ENCODE measurements at regions not wholly inside any gene's neighbourhood (a gene's known extent, or its start where the extent isn't known, plus 50 kb on each side); places are given as distances from the start of the nearest gene placed in this dataset.

DNA sequence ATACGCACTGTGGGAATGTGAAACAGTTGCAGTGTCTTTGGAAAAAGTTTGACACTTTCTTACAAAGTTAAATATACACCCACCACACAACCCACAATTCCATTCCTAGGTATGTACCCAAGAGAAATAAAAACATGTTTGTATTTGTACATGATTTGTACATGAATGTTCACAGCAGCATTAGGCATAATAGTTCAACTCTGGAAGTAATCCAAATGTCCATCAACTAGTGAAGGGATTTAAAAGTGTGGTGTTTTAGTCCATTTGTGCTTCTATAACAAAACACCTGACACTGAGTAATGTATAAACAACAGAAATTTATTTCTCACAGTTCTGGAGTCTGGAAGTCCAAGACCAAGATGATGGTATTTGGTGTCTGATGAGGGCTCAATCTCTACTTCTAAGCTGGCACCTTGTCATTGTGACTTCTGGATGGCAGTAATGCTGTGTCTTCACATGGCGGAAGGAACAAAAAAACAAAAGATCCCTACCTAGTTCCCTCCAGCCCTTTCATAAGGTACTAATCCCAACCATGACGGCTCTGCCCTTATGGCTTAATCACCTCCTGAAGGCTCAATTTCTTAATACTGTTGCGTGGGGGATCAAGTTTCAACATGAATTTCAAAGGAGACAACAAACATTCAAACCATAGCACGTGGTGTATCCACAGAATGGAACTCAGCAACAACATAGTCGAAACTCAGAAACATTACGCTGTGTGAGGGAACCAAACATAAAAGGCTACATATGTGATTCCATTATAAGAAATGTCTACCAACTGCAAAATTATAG, 120.5 kb downstream of the AQP9 start:
- no peaks in the 10 kb centered on the region for H3K9me3 ChIP-seq (ENCODE audit: control insufficient read depth, insufficient read depth, low read length)
- peaks cover 7% of the 10 kb centered on the region for H3K4me1 ChIP-seq (ENCODE audit: control insufficient read depth, insufficient read depth, low read length)
- no peak overlapping the region for H3K9ac ChIP-seq (ENCODE audit: low read depth, low read length)
- H3K36me3 ChIP-seq (ENCODE audit: control insufficient read depth, insufficient read depth, low read length): no peaks in the 10 kb centered on the region
- no peak overlapping the region for H3K4me3 ChIP-seq (ENCODE audit: low read depth, low read length)
- H3K27me3 ChIP-seq (ENCODE audit: control insufficient read depth, insufficient read depth, low read length): no peaks in the 10 kb centered on the region

- Histone ChIP-seq H3K9me3 (ENCODE audit: control insufficient read depth, insufficient read depth, low read length) (no peaks in the 10 kb centered on the region), H3K36me3 (ENCODE audit: control insufficient read depth, insufficient read depth, low read length) (no peaks in the 10 kb centered on the region), H3K4me1 (ENCODE audit: control insufficient read depth, insufficient read depth, low read length) (peaks cover 7% of the 10 kb centered on the region), H3K4me3 (ENCODE audit: low read depth, low read length) (no peak overlapping the region), H3K27me3 (ENCODE audit: control insufficient read depth, insufficient read depth, low read length) (no peaks in the 10 kb centered on the region), H3K9ac (ENCODE audit: low read depth, low read length) (no peak overlapping the region)
Observed at GRCh38 chr15:58260205-58260724, 122.1 kb downstream of the AQP9 start.

- H3K4me1 ChIP-seq (ENCODE audit: control insufficient read depth, insufficient read depth, low read length): peaks cover 7% of the 10 kb centered on the region
- H3K9ac ChIP-seq (ENCODE audit: low read depth, low read length): no peak overlapping the region
- no peaks in the 10 kb centered on the region for H3K27me3 ChIP-seq (ENCODE audit: control insufficient read depth, insufficient read depth, low read length)
- H3K9me3 ChIP-seq (ENCODE audit: control insufficient read depth, insufficient read depth, low read length): no peaks in the 10 kb centered on the region
- H3K4me3 ChIP-seq (ENCODE audit: low read depth, low read length): no peak overlapping the region
- H3K36me3 ChIP-seq (ENCODE audit: control insufficient read depth, insufficient read depth, low read length): no peaks in the 10 kb centered on the region
Observed at GRCh38 chr15:58260725-58261267, 122.6 kb downstream of the AQP9 start.

DNA sequence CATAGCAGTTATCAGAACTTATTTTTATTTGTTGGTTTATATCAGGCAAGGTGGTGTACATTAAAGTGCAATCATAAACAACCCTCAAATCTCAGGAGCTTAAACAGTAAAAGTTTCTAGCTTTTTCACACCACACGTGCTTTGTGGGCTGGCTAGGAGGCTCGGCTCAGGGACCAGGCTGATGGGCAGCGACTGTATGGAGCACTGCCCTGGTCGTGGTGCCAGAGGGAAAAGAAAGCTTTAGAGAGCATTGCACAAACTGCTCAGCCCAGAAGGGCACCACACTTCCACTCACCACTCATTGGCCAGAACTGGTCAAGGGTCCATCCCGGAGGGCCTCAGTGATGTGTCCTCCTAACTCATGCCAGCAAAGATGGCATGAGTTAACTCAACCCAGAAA, 123.2 kb downstream of the AQP9 start:
- no peaks in the 10 kb centered on the region for H3K36me3 ChIP-seq (ENCODE audit: control insufficient read depth, insufficient read depth, low read length)
- H3K9me3 ChIP-seq (ENCODE audit: control insufficient read depth, insufficient read depth, low read length): no peaks in the 10 kb centered on the region
- peaks cover 7% of the 10 kb centered on the region for H3K4me1 ChIP-seq (ENCODE audit: control insufficient read depth, insufficient read depth, low read length)
- no peaks in the 10 kb centered on the region for H3K27me3 ChIP-seq (ENCODE audit: control insufficient read depth, insufficient read depth, low read length)
- H3K9ac ChIP-seq (ENCODE audit: low read depth, low read length): no peak overlapping the region
- no peak overlapping the region for H3K4me3 ChIP-seq (ENCODE audit: low read depth, low read length)

- Histone ChIP-seq H3K9me3 (ENCODE audit: control insufficient read depth, insufficient read depth, low read length) (no peaks in the 10 kb centered on the region), H3K9ac (ENCODE audit: low read depth, low read length) (no peak overlapping the region)
Observed at GRCh38 chr15:58264053-58264971, 126.1 kb downstream of the AQP9 start.

GRCh38 chr15:58267051-58267450, 128.9 kb downstream of the AQP9 start:
- Histone ChIP-seq H3K36me3 (ENCODE audit: control insufficient read depth, insufficient read depth, low read length) (no peaks in the 10 kb centered on the region), H3K9me3 (ENCODE audit: control insufficient read depth, insufficient read depth, low read length) (no peaks in the 10 kb centered on the region), H3K9ac (ENCODE audit: low read depth, low read length) (no peak overlapping the region), H3K4me3 (ENCODE audit: low read depth, low read length) (no peak overlapping the region), H3K4me1 (ENCODE audit: control insufficient read depth, insufficient read depth, low read length) (no peaks in the 10 kb centered on the region), H3K27me3 (ENCODE audit: control insufficient read depth, insufficient read depth, low read length) (no peaks in the 10 kb centered on the region)

More at GRCh38 chr15:58264053-58264971, 126.1 kb downstream of the AQP9 start:
- peaks cover 7% of the 10 kb centered on the region for H3K4me1 ChIP-seq (ENCODE audit: control insufficient read depth, insufficient read depth, low read length)
- H3K4me3 ChIP-seq (ENCODE audit: low read depth, low read length): no peak overlapping the region
- H3K36me3 ChIP-seq (ENCODE audit: control insufficient read depth, insufficient read depth, low read length): no peaks in the 10 kb centered on the region
- no peaks in the 10 kb centered on the region for H3K27me3 ChIP-seq (ENCODE audit: control insufficient read depth, insufficient read depth, low read length)

- Histone ChIP-seq H3K9ac (ENCODE audit: low read depth, low read length) (no peak overlapping the region), H3K9me3 (ENCODE audit: control insufficient read depth, insufficient read depth, low read length) (no peaks in the 10 kb centered on the region), H3K4me1 (ENCODE audit: control insufficient read depth, insufficient read depth, low read length) (no peaks in the 10 kb centered on the region)
Observed at GRCh38 chr15:58268746-58269267, 130.6 kb downstream of the AQP9 start.

GRCh38 chr15:58269455-58270414, 131.6 kb downstream of the AQP9 start:
- Histone ChIP-seq H3K9me3 (ENCODE audit: control insufficient read depth, insufficient read depth, low read length) (no peaks in the 10 kb centered on the region), H3K4me1 (ENCODE audit: control insufficient read depth, insufficient read depth, low read length) (no peaks in the 10 kb centered on the region), H3K27me3 (ENCODE audit: control insufficient read depth, insufficient read depth, low read length) (no peaks in the 10 kb centered on the region), H3K9ac (ENCODE audit: low read depth, low read length) (no peak overlapping the region), H3K4me3 (ENCODE audit: low read depth, low read length) (no peak overlapping the region), H3K36me3 (ENCODE audit: control insufficient read depth, insufficient read depth, low read length) (no peaks in the 10 kb centered on the region)

More at GRCh38 chr15:58268746-58269267, 130.6 kb downstream of the AQP9 start:
- Histone ChIP-seq H3K4me3 (ENCODE audit: low read depth, low read length) (no peak overlapping the region), H3K36me3 (ENCODE audit: control insufficient read depth, insufficient read depth, low read length) (no peaks in the 10 kb centered on the region), H3K27me3 (ENCODE audit: control insufficient read depth, insufficient read depth, low read length) (no peaks in the 10 kb centered on the region)

DNA sequence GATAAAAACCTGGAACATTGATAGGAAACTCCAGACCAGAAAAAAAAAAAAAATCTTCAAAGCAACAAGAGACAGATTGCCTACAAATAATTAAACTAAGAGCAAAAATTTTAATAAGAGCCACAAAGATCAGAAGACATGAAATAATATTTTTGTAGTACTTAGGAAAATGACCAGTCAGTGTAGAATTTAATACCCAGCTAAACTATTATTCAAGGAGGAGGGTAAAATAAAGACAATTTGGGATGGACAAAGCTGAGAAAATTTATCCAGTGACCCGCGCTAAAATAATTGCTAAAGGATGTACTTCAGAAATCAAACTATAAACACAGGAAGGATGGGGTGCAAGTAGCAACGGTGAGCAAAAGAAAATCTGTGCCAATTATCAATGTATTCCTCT, 133.2 kb downstream of the AQP9 start:
- Histone ChIP-seq H3K9me3 (ENCODE audit: control insufficient read depth, insufficient read depth, low read length) (no peaks in the 10 kb centered on the region), H3K9ac (ENCODE audit: low read depth, low read length) (no peak overlapping the region), H3K4me3 (ENCODE audit: low read depth, low read length) (no peak overlapping the region), H3K36me3 (ENCODE audit: control insufficient read depth, insufficient read depth, low read length) (no peaks in the 10 kb centered on the region), H3K4me1 (ENCODE audit: control insufficient read depth, insufficient read depth, low read length) (no peaks in the 10 kb centered on the region), H3K27me3 (ENCODE audit: control insufficient read depth, insufficient read depth, low read length) (no peaks in the 10 kb centered on the region)

GRCh38 chr15:58273104-58273503, 134.9 kb downstream of the AQP9 start:
- H3K9ac ChIP-seq (ENCODE audit: low read depth, low read length): no peak overlapping the region

More at GRCh38 chr15:58273104-58273503, 134.9 kb downstream of the AQP9 start:
- H3K4me1 ChIP-seq (ENCODE audit: control insufficient read depth, insufficient read depth, low read length): no peaks in the 10 kb centered on the region
- H3K36me3 ChIP-seq (ENCODE audit: control insufficient read depth, insufficient read depth, low read length): no peaks in the 10 kb centered on the region
- no peaks in the 10 kb centered on the region for H3K9me3 ChIP-seq (ENCODE audit: control insufficient read depth, insufficient read depth, low read length)
- no peaks in the 10 kb centered on the region for H3K27me3 ChIP-seq (ENCODE audit: control insufficient read depth, insufficient read depth, low read length)
- H3K4me3 ChIP-seq (ENCODE audit: low read depth, low read length): no peak overlapping the region

Data from iPS-15b (cell line).